ENCODE measurements at regions not wholly inside any gene's neighbourhood (a gene's known extent, or its start where the extent isn't known, plus 50 kb on each side); places are given as distances from the start of the nearest gene placed in this dataset.

DNA sequence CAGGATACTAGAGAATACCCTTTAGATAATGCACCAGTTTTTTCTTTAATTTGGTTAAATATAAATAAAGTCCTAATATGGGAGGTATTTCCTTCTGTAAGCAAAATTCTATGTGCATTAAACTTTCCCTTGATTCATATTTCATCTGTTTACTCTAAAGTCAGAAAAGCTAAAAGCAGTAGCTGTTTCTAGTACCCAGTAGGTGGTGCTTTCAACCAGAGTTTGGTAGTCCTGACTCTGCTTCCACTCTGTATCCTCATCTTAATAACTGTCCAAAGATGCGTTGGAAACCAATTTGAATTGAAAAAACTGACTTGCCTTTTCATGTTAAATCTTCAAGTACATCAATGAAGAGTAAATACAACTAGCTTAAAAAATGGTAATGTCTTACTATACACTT lies 1065.2 kb downstream of the JRKL start:
- CTCF ChIA-PET: interaction anchor here (1.1 to 1.4 kb wide), 2 partner anchors 1559 to 1561 kb away, joined by 5 to 6 read pairs; no protein-coding TSS in a partner anchor
- WGBS (ENCODE audit: insufficient coverage): no CpG with 5 or more reads among the region's 1 CpG
- Histone ChIP-seq H3K27me3 (replicated peaks in 2 of 5; ENCODE audit: control insufficient read depth in 4 of 5, insufficient read depth in 5 of 5, low read length in 4 of 5) (no peaks in the 10 kb centered on the region), H3K4me1 (ENCODE audit: control extremely low read depth in 1 of 4, control insufficient read depth in 4 of 4, insufficient read depth in 4 of 4, low read length in 3 of 4) (no peaks in the 10 kb centered on the region), H3K27ac (ENCODE audit: insufficient read depth in 1 of 2, low read depth in 1 of 2, low read length in 2 of 2, poor library complexity in 1 of 2, severe bottlenecking in 2 of 2) (no peak overlapping the region), H3K9me3 (ENCODE audit: control extremely low read depth in 1 of 5, control insufficient read depth in 4 of 5, insufficient read depth in 2 of 5, low read depth in 1 of 5, low read length in 4 of 5) (no peaks in the 10 kb centered on the region), H3K36me3 (ENCODE audit: control insufficient read depth in 4 of 4, insufficient read depth in 4 of 4, low read length in 3 of 4) (no peaks in the 10 kb centered on the region), H3K4me3 (ENCODE audit: control insufficient read depth in 1 of 7, extremely low read depth in 1 of 7, insufficient read depth in 4 of 7, low read depth in 2 of 7, low read length in 6 of 7) (no peak overlapping the region)
- POLR2A ChIA-PET: no interaction called here
- DNase-seq: peak; percentile 6 to 26 (median 17)

- CTCF ChIA-PET: interaction anchor here (1.2 kb wide), 1 partner anchor 11 kb away, joined by 3 read pairs; no protein-coding TSS in a partner anchor
- DNase-seq: peak in 2 of 3 donors; percentile 1 to 33
- Histone ChIP-seq H3K9me3 (ENCODE audit: control extremely low read depth in 1 of 5, control insufficient read depth in 4 of 5, insufficient read depth in 2 of 5, low read depth in 1 of 5, low read length in 4 of 5) (peaks cover 0 to 10% (median 8%) of the 10 kb centered on the region in 5 experiments), H3K36me3 (ENCODE audit: control insufficient read depth in 4 of 4, insufficient read depth in 4 of 4, low read length in 3 of 4) (no peaks in the 10 kb centered on the region), H3K4me3 (ENCODE audit: control insufficient read depth in 1 of 7, extremely low read depth in 1 of 7, insufficient read depth in 4 of 7, low read depth in 2 of 7, low read length in 6 of 7) (no peak overlapping the region), H3K27ac (ENCODE audit: insufficient read depth in 1 of 2, low read depth in 1 of 2, low read length in 2 of 2, poor library complexity in 1 of 2, severe bottlenecking in 2 of 2) (no peak overlapping the region), H3K4me1 (ENCODE audit: control extremely low read depth in 1 of 4, control insufficient read depth in 4 of 4, insufficient read depth in 4 of 4, low read length in 3 of 4) (no peaks in the 10 kb centered on the region), H3K27me3 (replicated peaks in 2 of 5; ENCODE audit: control insufficient read depth in 4 of 5, insufficient read depth in 5 of 5, low read length in 4 of 5) (no peaks in the 10 kb centered on the region)
- POLR2A ChIA-PET: no interaction called here
Measured at GRCh38 chr11:97460091-97460490, 1070.3 kb downstream of the JRKL start.

DNA sequence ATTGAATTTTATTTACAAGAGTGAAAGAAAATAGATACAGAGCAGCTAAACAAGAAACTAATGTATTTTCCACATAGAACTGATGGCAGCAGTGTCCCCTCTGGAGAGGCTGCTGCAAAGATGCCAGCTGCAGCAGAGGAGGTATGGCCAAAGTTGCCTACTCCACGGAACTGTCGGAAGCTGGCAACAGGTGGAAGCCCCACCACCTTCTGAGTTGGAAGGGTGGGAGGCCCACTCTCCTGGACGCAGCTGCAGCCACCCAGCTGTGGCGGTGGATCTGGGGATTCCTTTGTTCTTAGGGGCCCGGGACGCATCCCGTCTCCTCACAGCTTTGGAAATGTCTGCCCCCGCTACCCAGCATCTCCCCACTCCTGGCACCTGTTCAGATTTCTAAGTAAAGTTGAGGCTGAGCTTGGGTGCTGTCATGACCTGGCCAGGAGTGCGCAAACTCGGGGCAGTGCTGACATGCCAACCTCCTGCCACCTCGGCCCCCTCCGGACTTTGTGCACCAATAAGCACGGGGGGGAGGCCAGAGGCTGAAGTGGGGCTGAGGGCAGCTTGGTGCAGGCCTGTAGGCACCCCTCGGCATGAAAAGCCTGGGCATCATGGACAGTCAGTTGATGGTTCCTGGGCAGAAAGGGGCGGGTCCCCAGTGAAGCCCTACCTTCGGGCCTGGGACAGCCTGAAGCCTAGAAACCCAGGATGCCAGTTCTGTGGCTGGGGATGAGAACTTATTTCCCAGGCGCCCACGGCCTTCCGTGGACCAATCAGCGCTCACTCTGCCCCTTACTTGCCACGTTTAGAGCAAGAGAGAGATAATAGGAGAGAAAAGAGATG lies 1071.4 kb downstream of the JRKL start:
- POLR2A ChIA-PET: no interaction called here
- WGBS (ENCODE audit: insufficient coverage): 93% methylated on average over 17 of the region's 21 CpGs

DNA sequence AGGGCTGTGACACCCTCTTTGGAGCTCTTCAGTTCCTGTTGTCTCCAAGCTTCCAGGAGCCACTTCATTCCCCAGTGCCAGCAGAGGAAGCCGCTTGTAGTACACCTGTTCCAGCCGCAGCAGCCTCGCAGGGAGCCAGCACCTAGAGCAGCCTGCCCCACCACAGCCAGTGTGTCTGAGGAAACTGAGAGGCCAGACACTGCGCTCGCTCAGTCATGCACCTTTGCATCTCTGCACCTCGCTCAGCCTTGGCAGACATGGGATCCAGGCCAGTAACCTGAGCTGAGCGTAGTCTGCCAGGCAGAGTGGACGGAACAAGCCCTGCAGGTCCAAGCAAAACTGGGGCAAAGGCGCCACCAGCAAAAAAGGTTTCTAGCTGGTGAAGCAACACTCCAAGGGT lies 1072.1 kb downstream of the JRKL start:
- DNase-seq: no peak
- no peaks in the 10 kb centered on the region for H3K4me1 ChIP-seq (ENCODE audit: control extremely low read depth in 1 of 4, control insufficient read depth in 4 of 4, insufficient read depth in 4 of 4, low read length in 3 of 4)
- ChIA-PET POLR2A (no interaction called here), CTCF (no interaction called here)
- no peak overlapping the region for H3K27ac ChIP-seq (ENCODE audit: insufficient read depth in 1 of 2, low read depth in 1 of 2, low read length in 2 of 2, poor library complexity in 1 of 2, severe bottlenecking in 2 of 2)
- no peaks in the 10 kb centered on the region for H3K27me3 ChIP-seq (replicated peaks in 2 of 5; ENCODE audit: control insufficient read depth in 4 of 5, insufficient read depth in 5 of 5, low read length in 4 of 5)
- WGBS (ENCODE audit: insufficient coverage): 98% methylated on average over 8 of the region's 9 CpGs
- no peaks in the 10 kb centered on the region for H3K36me3 ChIP-seq (ENCODE audit: control insufficient read depth in 4 of 4, insufficient read depth in 4 of 4, low read length in 3 of 4)
- no peak overlapping the region for H3K4me3 ChIP-seq (ENCODE audit: control insufficient read depth in 1 of 7, extremely low read depth in 1 of 7, insufficient read depth in 4 of 7, low read depth in 2 of 7, low read length in 6 of 7)
- H3K9me3 ChIP-seq (ENCODE audit: control extremely low read depth in 1 of 5, control insufficient read depth in 4 of 5, insufficient read depth in 2 of 5, low read depth in 1 of 5, low read length in 4 of 5): peaks cover under 1 to 10% (median 8%) of the 10 kb centered on the region in 5 experiments

More for the DNA sequence above, 1071.4 kb downstream of the JRKL start:
- no peak overlapping the region for H3K4me3 ChIP-seq (ENCODE audit: control insufficient read depth in 1 of 7, extremely low read depth in 1 of 7, insufficient read depth in 4 of 7, low read depth in 2 of 7, low read length in 6 of 7)
- no peaks in the 10 kb centered on the region for H3K27me3 ChIP-seq (replicated peaks in 2 of 5; ENCODE audit: control insufficient read depth in 4 of 5, insufficient read depth in 5 of 5, low read length in 4 of 5)
- H3K4me1 ChIP-seq (ENCODE audit: control extremely low read depth in 1 of 4, control insufficient read depth in 4 of 4, insufficient read depth in 4 of 4, low read length in 3 of 4): no peaks in the 10 kb centered on the region
- no peaks in the 10 kb centered on the region for H3K36me3 ChIP-seq (ENCODE audit: control insufficient read depth in 4 of 4, insufficient read depth in 4 of 4, low read length in 3 of 4)
- H3K9me3 ChIP-seq (ENCODE audit: control extremely low read depth in 1 of 5, control insufficient read depth in 4 of 5, insufficient read depth in 2 of 5, low read depth in 1 of 5, low read length in 4 of 5): peaks cover 0 to 10% (median 8%) of the 10 kb centered on the region in 5 experiments
- CTCF ChIA-PET: interaction anchor here (1.2 kb wide), 1 partner anchor 13 kb away, joined by 3 read pairs; no protein-coding TSS in a partner anchor
- H3K27ac ChIP-seq (ENCODE audit: insufficient read depth in 1 of 2, low read depth in 1 of 2, low read length in 2 of 2, poor library complexity in 1 of 2, severe bottlenecking in 2 of 2): no peak overlapping the region
- no peak for DNase-seq

DNA sequence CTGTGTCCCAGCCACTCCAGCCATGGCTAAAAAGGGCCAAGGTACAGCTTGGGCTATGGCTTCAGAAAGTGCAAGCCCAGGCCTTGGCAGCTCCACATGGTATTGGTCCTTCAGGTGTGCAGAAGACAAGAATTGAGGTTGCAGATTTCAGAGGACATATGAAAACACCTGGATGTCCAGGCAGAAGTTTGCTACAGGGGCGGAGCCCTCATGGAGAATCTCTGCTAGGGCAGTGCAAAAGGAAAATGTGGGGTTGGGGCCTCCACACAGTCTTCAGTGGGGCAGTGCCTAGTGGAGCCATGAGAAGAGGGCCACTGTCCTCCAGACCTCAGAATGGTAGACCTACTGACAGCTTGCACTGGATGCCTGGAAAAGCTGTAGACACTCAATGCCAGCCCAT lies 1074.1 kb downstream of the JRKL start:
- Histone ChIP-seq H3K4me3 (ENCODE audit: control insufficient read depth in 1 of 7, extremely low read depth in 1 of 7, insufficient read depth in 4 of 7, low read depth in 2 of 7, low read length in 6 of 7) (no peak overlapping the region), H3K27ac (ENCODE audit: insufficient read depth in 1 of 2, low read depth in 1 of 2, low read length in 2 of 2, poor library complexity in 1 of 2, severe bottlenecking in 2 of 2) (no peak overlapping the region), H3K4me1 (ENCODE audit: control extremely low read depth in 1 of 4, control insufficient read depth in 4 of 4, insufficient read depth in 4 of 4, low read length in 3 of 4) (no peaks in the 10 kb centered on the region), H3K36me3 (ENCODE audit: control insufficient read depth in 4 of 4, insufficient read depth in 4 of 4, low read length in 3 of 4) (no peaks in the 10 kb centered on the region), H3K9me3 (ENCODE audit: control extremely low read depth in 1 of 5, control insufficient read depth in 4 of 5, insufficient read depth in 2 of 5, low read depth in 1 of 5, low read length in 4 of 5) (peaks cover 1 to 10% (median 8%) of the 10 kb centered on the region in 5 experiments), H3K27me3 (replicated peaks in 2 of 5; ENCODE audit: control insufficient read depth in 4 of 5, insufficient read depth in 5 of 5, low read length in 4 of 5) (no peaks in the 10 kb centered on the region)
- POLR2A ChIA-PET: no interaction called here
- 50% methylated on average over 1 of the region's 1 CpG for WGBS (ENCODE audit: insufficient coverage)
- no peak for DNase-seq
- CTCF ChIA-PET: no interaction called here

DNA sequence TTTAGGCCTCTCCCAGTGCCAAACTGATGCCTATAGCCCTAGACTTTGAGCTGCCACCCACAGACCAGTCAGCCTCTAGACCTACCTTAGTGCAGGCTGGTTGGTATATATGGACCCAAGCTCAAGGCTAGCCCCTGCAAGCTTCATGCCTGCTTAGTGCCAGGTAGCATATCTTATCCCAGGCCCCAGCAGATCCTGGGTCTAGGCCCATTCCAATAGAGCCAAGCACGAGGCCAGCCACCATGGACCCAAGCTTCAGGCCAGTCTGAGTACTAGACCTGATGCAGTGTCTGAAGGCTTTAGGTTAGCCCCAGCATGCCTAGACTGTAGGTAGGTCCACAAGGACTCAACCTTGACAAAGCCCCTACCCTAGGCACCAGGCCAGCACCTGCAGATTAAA lies 1081.7 kb downstream of the JRKL start:
- POLR2A ChIA-PET: no interaction called here
- WGBS (ENCODE audit: insufficient coverage): 88% methylated on average over 1 of the region's 1 CpG
- no peak for DNase-seq
- no peaks in the 10 kb centered on the region for H3K36me3 ChIP-seq (ENCODE audit: control insufficient read depth in 4 of 4, insufficient read depth in 4 of 4, low read length in 3 of 4)
- no peak overlapping the region for H3K4me3 ChIP-seq (ENCODE audit: control insufficient read depth in 1 of 7, extremely low read depth in 1 of 7, insufficient read depth in 4 of 7, low read depth in 2 of 7, low read length in 6 of 7)
- H3K9me3 ChIP-seq (ENCODE audit: control extremely low read depth in 1 of 5, control insufficient read depth in 4 of 5, insufficient read depth in 2 of 5, low read depth in 1 of 5, low read length in 4 of 5): peaks cover 0 to 21% (median 8%) of the 10 kb centered on the region in 5 experiments
- H3K4me1 ChIP-seq (ENCODE audit: control extremely low read depth in 1 of 4, control insufficient read depth in 4 of 4, insufficient read depth in 4 of 4, low read length in 3 of 4): no peaks in the 10 kb centered on the region
- no peaks in the 10 kb centered on the region for H3K27me3 ChIP-seq (replicated peaks in 2 of 5; ENCODE audit: control insufficient read depth in 4 of 5, insufficient read depth in 5 of 5, low read length in 4 of 5)
- no peak overlapping the region for H3K27ac ChIP-seq (ENCODE audit: insufficient read depth in 1 of 2, low read depth in 1 of 2, low read length in 2 of 2, poor library complexity in 1 of 2, severe bottlenecking in 2 of 2)
- CTCF ChIA-PET: no interaction called here

GRCh38 chr11:97487387-97487786 lies 1097.6 kb downstream of the JRKL start:
- H3K4me3 ChIP-seq (ENCODE audit: control insufficient read depth in 1 of 7, extremely low read depth in 1 of 7, insufficient read depth in 4 of 7, low read depth in 2 of 7, low read length in 6 of 7): no peak overlapping the region
- DNase-seq: no peak
- H3K36me3 ChIP-seq (ENCODE audit: control insufficient read depth in 4 of 4, insufficient read depth in 4 of 4, low read length in 3 of 4): no peaks in the 10 kb centered on the region
- POLR2A ChIA-PET: no interaction called here
- H3K4me1 ChIP-seq (ENCODE audit: control extremely low read depth in 1 of 4, control insufficient read depth in 4 of 4, insufficient read depth in 4 of 4, low read length in 3 of 4): no peaks in the 10 kb centered on the region
- CTCF ChIA-PET: no interaction called here
- H3K27ac ChIP-seq (ENCODE audit: insufficient read depth in 1 of 2, low read depth in 1 of 2, low read length in 2 of 2, poor library complexity in 1 of 2, severe bottlenecking in 2 of 2): no peak overlapping the region
- H3K27me3 ChIP-seq (replicated peaks in 2 of 5; ENCODE audit: control insufficient read depth in 4 of 5, insufficient read depth in 5 of 5, low read length in 4 of 5): no peaks in the 10 kb centered on the region
- H3K9me3 ChIP-seq (ENCODE audit: control extremely low read depth in 1 of 5, control insufficient read depth in 4 of 5, insufficient read depth in 2 of 5, low read depth in 1 of 5, low read length in 4 of 5): no peaks in the 10 kb centered on the region
- 100% methylated on average over 1 of the region's 3 CpGs for WGBS (ENCODE audit: insufficient coverage)

All from common myeloid progenitor, CD34-positive (primary cell).